ENCODE measurements at regions not wholly inside any gene's neighbourhood (a gene's known extent, or its start where the extent isn't known, plus 50 kb on each side); places are given as distances from the start of the nearest gene placed in this dataset.

DNA sequence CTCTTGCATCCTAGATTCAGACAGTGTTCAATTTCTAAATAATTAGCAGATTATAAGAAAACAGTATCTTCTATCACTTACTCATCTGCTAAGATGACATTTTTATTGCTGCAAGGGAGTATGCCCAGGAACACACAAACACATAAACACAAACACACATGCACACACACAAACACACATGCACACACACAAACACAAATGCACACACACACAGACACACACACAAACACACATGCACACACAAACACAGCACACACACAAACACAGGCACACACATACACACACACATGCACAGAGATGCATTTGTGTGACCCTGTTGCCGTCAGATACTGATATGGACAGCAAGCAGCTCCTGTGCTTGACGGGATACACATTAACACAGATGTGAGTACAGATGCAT, 612.9 kb downstream of the IRX1 start:
- TF ChIP-seq ZNF404 (tag by site-specific recombination; IDR thresholded peaks at IDR 0.05) = no peak
- no peak for TF ChIP-seq ZNF280D (tag by site-specific recombination; IDR thresholded peaks at IDR 0.05)
- no peak for TF ChIP-seq ZBTB44 (tag by site-specific recombination; IDR thresholded peaks at IDR 0.05)
- TF ChIP-seq ZSCAN4 (tag by site-specific recombination; IDR thresholded peaks at IDR 0.05) = peak; percentile 99
- Histone ChIP-seq H3K27ac (ENCODE audit: extremely low read depth, low read depth, low read length) (no peak overlapping the region), H3K9me3 (ENCODE audit: control insufficient read depth, insufficient read depth, low read depth, low read length) (no peaks in the 10 kb centered on the region), H3K4me1 (ENCODE audit: control insufficient read depth, insufficient read depth, low read length) (no peaks in the 10 kb centered on the region), H3K36me3 (ENCODE audit: control insufficient read depth in 2 of 2, insufficient read depth in 1 of 2, low read length in 2 of 2) (no peaks in the 10 kb centered on the region), H3K4me3 (ENCODE audit: low read depth, low read length) (no peak overlapping the region)
- CTCF ChIA-PET = interaction anchor here (0.7 kb wide), 1 partner anchor 345 kb away, joined by 3 read pairs; no protein-coding TSS in a partner anchor
- POLR2A ChIA-PET = no interaction called here

GRCh38 chr5:4208996-4209395, 613.4 kb downstream of the IRX1 start:
- TF ChIP-seq BCL6B (tag by site-specific recombination; IDR thresholded peaks at IDR 0.05) (no peak), ZNF830 (tag by site-specific recombination; IDR thresholded peaks at IDR 0.05; ENCODE audit: low read depth) (no peak), OSR2 (tag by site-specific recombination; IDR thresholded peaks at IDR 0.05) (no peak), GLI2 (tag by site-specific recombination; IDR thresholded peaks at IDR 0.05; ENCODE audit: borderline replicate concordance, low read depth) (no peak), ZBTB49 (tag by site-specific recombination; IDR thresholded peaks at IDR 0.05; ENCODE audit: low read depth) (no peak), GFI1B (tag by site-specific recombination; IDR thresholded peaks at IDR 0.05) (no peak), ZSCAN16 (tag by site-specific recombination; IDR thresholded peaks at IDR 0.05) (no peak), ZNF747 (tag by site-specific recombination; IDR thresholded peaks at IDR 0.05) (no peak), ZNF544 (tag by site-specific recombination; IDR thresholded peaks at IDR 0.05) (no peak), ZFP37 (tag by site-specific recombination; IDR thresholded peaks at IDR 0.05) (no peak), ZNF10 (tag by site-specific recombination; IDR thresholded peaks at IDR 0.05) (no peak)
- TF ChIP-seq, protein P1, sequence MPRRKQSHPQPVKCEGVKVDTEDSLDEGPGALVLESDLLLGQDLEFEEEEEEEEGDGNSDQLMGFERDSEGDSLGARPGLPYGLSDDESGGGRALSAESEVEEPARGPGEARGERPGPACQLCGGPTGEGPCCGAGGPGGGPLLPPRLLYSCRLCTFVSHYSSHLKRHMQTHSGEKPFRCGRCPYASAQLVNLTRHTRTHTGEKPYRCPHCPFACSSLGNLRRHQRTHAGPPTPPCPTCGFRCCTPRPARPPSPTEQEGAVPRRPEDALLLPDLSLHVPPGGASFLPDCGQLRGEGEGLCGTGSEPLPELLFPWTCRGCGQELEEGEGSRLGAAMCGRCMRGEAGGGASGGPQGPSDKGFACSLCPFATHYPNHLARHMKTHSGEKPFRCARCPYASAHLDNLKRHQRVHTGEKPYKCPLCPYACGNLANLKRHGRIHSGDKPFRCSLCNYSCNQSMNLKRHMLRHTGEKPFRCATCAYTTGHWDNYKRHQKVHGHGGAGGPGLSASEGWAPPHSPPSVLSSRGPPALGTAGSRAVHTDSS (tag by site-specific recombination; IDR thresholded peaks at IDR 0.05) = no peak
- CTCF ChIA-PET = interaction anchor here (0.7 kb wide), 1 partner anchor 345 kb away, joined by 3 read pairs; no protein-coding TSS in a partner anchor
- Histone ChIP-seq H3K4me3 (ENCODE audit: low read depth, low read length) (no peak overlapping the region), H3K36me3 (ENCODE audit: control insufficient read depth in 2 of 2, insufficient read depth in 1 of 2, low read length in 2 of 2) (no peaks in the 10 kb centered on the region), H3K27ac (ENCODE audit: extremely low read depth, low read depth, low read length) (no peak overlapping the region), H3K4me1 (ENCODE audit: control insufficient read depth, insufficient read depth, low read length) (no peaks in the 10 kb centered on the region), H3K9me3 (ENCODE audit: control insufficient read depth, insufficient read depth, low read depth, low read length) (no peaks in the 10 kb centered on the region)
- POLR2A ChIA-PET = no interaction called here
